Transverse colon (tissue), 4 donors: ENCODE measurements at regions not wholly inside any gene's neighbourhood (a gene's known extent, or its start where the extent isn't known, plus 50 kb on each side); places are given as distances from the start of the nearest gene placed in this dataset.

ENCODE experiments used
- DNase-seq: peaks from one replicate; pipeline ENCODE4 v3.0.0-alpha.2; 2019
- H3K27ac ChIP-seq, 4 donors: fragments of 200-600 bp; sonication (generic); 2 replicates each; pipeline ENCODE4 v1.5.1; 2016 to 2018; ENCODE audit warnings: inconsistent platforms in 4 of 4
- H3K27me3 ChIP-seq: fragments of 200-600 bp; sonication (generic); 2 replicates; pipeline ENCODE4 v1.5.1; 2017; ENCODE audit warnings: inconsistent platforms
- H3K36me3 ChIP-seq, 4 donors: fragments of 200-600 bp; sonication (generic); 2 replicates each; pipeline ENCODE4 v1.5.1; 2017 to 2019; ENCODE audit warnings: inconsistent platforms in 4 of 4
- H3K4me1 ChIP-seq, 4 donors: fragments of 200-600 bp; sonication (generic); 2 replicates each; pipeline ENCODE4 v1.5.1; 2017 to 2020; ENCODE audit warnings: inconsistent platforms in 4 of 4
- H3K4me3 ChIP-seq, 4 donors: fragments of 200-600 bp; sonication (generic); 1 replicate in 1 of 4; 2 replicates in 3 of 4; pipeline versions ENCODE4 v1.5.1 to v1.6.1; 2017 to 2019; ENCODE audit warnings: inconsistent platforms in 4 of 4
- H3K9me3 ChIP-seq, 2 donors: fragments of 200-600 bp; sonication (generic); 2 replicates each; pipeline ENCODE4 v1.5.1; 2017 to 2019; ENCODE audit warnings: inconsistent platforms in 2 of 2
- EP300 ChIP-seq: sonication (generic); formaldehyde crosslinking; IDR thresholded peaks from one replicate; pipeline ENCODE4 v1.6.1; 2017; ENCODE audit warnings: antibody characterized with exemption, low read depth
- POLR2A ChIP-seq: fragments of 450-650 bp; IDR thresholded peaks from one replicate; pipeline ENCODE4 v1.6.1; 2016; ENCODE audit warnings: antibody characterized with exemption, mild to moderate bottlenecking, moderate library complexity
- POLR2AphosphoS5 ChIP-seq, 3 donors: sonication (generic); formaldehyde crosslinking; IDR thresholded peaks; one replicate each; pipeline ENCODE4 v1.6.1; 2016; ENCODE audit warnings: antibody characterized with exemption in 3 of 3
- WGBS, 2 donors: methylation state at CpG; one replicate each; pipeline ENCODE4 v1.1.5; 2018; ENCODE audit warnings: low coverage in 1 of 2; 5-methylcytosine and 5-hydroxymethylcytosine counted together
- in situ Hi-C, 4 donors: fragments of 200-750 bp; cut with MboI; loops; one replicate each; pipeline versions ENCODE4 v1.15.0 to v1.15.1; 2017; ENCODE audit warnings: low sequenced_read_pairs in 3 of 4, low pct_ligation_motif_present in 1 of 4, low pct_unique_long_range_greater_than_20kb in 1 of 4
- intact Hi-C: fragments of 100-400 bp; cut with DNase I; formaldehyde crosslinking; loops from one replicate; pipeline ENCODE4 v1.15.1; 2023; ENCODE audit warnings: low total_unique reads
- TF ChIP-seq, protein P1 (sequence below), 5 experiments: fragments of 200-600 bp in 3 of 5; fragments of 450-650 bp in 2 of 5; sonication (generic) in 3 of 5; IDR thresholded peaks; 1 replicate in 2 of 5; 2 replicates in 3 of 5; pipeline ENCODE4 v1.5.1; 2016 to 2017; ENCODE audit warnings: antibody characterized with exemption in 5 of 5, inconsistent platforms in 3 of 5, mild to moderate bottlenecking in 2 of 5, moderate library complexity in 1 of 5

GRCh38 chr21:22890656-22891055 lies 1892.4 kb downstream of the NCAM2 start:
- Histone ChIP-seq H3K9me3 (no peaks in the 10 kb centered on the region), H3K4me3 (no peak overlapping the region), H3K27ac (no peak overlapping the region), H3K36me3 (no peaks in the 10 kb centered on the region), H3K4me1 (no peaks in the 10 kb centered on the region), H3K27me3 (no peaks in the 10 kb centered on the region)
- no peak for DNase-seq
- TF ChIP-seq EP300 (no peak), POLR2AphosphoS5 (IDR thresholded peaks at IDR 0.05) (no peak), POLR2A (no peak)
- TF ChIP-seq, protein P1, sequence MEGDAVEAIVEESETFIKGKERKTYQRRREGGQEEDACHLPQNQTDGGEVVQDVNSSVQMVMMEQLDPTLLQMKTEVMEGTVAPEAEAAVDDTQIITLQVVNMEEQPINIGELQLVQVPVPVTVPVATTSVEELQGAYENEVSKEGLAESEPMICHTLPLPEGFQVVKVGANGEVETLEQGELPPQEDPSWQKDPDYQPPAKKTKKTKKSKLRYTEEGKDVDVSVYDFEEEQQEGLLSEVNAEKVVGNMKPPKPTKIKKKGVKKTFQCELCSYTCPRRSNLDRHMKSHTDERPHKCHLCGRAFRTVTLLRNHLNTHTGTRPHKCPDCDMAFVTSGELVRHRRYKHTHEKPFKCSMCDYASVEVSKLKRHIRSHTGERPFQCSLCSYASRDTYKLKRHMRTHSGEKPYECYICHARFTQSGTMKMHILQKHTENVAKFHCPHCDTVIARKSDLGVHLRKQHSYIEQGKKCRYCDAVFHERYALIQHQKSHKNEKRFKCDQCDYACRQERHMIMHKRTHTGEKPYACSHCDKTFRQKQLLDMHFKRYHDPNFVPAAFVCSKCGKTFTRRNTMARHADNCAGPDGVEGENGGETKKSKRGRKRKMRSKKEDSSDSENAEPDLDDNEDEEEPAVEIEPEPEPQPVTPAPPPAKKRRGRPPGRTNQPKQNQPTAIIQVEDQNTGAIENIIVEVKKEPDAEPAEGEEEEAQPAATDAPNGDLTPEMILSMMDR (IDR thresholded peaks at IDR 0.05) = no peak
- in situ Hi-C loops = no loop called here
- 54 to 81% methylated on average over 1 to 2 of the region's 2 CpGs for WGBS, 2 donors
- intact Hi-C loops = no loop called here

- 19 to 40% methylated on average over 2 of the region's 2 CpGs for WGBS, 2 donors
- Histone ChIP-seq H3K4me3 (no peak overlapping the region), H3K36me3 (no peaks in the 10 kb centered on the region), H3K27me3 (no peaks in the 10 kb centered on the region), H3K27ac (no peak overlapping the region), H3K9me3 (peaks cover 0 to 3% of the 10 kb centered on the region in 2 donors), H3K4me1 (no peaks in the 10 kb centered on the region)
- intact Hi-C loops (no loop called here), in situ Hi-C loops (no loop called here)
- no peak for DNase-seq
- TF ChIP-seq EP300 (no peak), POLR2A (no peak), POLR2AphosphoS5 (IDR thresholded peaks at IDR 0.05) (no peak)
- TF ChIP-seq, protein P1 (IDR thresholded peaks at IDR 0.05) = no peak
These were observed 1893.8 kb downstream of the NCAM2 start for GRCh38 chr21:22892028-22892427.

GRCh38 chr21:22892740-22893139 lies 1894.5 kb downstream of the NCAM2 start:
- Histone ChIP-seq H3K36me3 (no peaks in the 10 kb centered on the region), H3K9me3 (peaks cover 0 to 3% of the 10 kb centered on the region in 2 donors), H3K27me3 (no peaks in the 10 kb centered on the region), H3K27ac (no peak overlapping the region), H3K4me3 (no peak overlapping the region), H3K4me1 (no peaks in the 10 kb centered on the region)
- TF ChIP-seq POLR2AphosphoS5 (IDR thresholded peaks at IDR 0.05) = no peak
- no peak for TF ChIP-seq POLR2A
- no peak for TF ChIP-seq EP300
- TF ChIP-seq, protein P1 (IDR thresholded peaks at IDR 0.05) = no peak
- intact Hi-C loops (no loop called here), in situ Hi-C loops (no loop called here)
- no peak for DNase-seq
- WGBS, 2 donors = 75 to 100% methylated on average over 1 of the region's 1 CpG

DNA sequence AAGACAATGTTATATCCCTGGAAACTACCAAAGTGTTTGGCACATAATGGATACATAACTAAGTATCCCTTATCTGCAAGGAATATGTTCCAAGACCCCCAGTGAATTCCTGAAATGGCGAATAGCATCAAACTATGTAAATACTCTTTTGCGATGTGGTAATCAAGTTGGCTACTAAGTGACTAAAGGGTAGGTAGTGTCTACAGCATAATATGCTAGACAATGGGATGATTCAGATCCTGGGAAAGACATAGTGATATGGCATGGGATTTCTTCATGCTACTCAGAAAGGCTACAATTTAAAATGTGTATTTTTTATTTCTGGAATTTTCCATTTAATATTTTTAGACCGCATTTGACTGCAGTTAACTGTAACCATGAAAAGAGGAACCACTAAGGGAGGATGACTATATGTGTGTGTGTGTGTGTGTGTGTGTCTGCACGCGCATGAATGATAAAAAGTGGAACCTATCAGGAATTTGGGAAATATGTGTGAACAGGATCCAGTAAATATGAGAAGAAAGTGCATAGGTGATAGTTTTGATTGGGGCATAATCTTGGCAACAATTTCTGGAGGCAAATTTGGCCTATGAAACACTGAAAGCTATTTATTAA lies 1899.9 kb downstream of the NCAM2 start:
- no peak overlapping the region for H3K27ac ChIP-seq
- in situ Hi-C loops (no loop called here), intact Hi-C loops (no loop called here)
- no peak for TF ChIP-seq EP300
- TF ChIP-seq POLR2AphosphoS5 (IDR thresholded peaks at IDR 0.05) = no peak
- TF ChIP-seq, protein P1 (IDR thresholded peaks at IDR 0.05) = no peak
- TF ChIP-seq POLR2A = no peak
- 63 to 81% methylated on average over 3 to 5 of the region's 5 CpGs for WGBS, 2 donors
- no peak for DNase-seq
- H3K27me3 ChIP-seq = no peaks in the 10 kb centered on the region
- no peak overlapping the region for H3K4me3 ChIP-seq
- no peaks in the 10 kb centered on the region for H3K36me3 ChIP-seq
- H3K4me1 ChIP-seq = no peaks in the 10 kb centered on the region
- peaks cover 3 to 6% of the 10 kb centered on the region in 2 donors for H3K9me3 ChIP-seq
